ENCODE measurements at regions not wholly inside any gene's neighbourhood (a gene's known extent, or its start where the extent isn't known, plus 50 kb on each side); places are given as distances from the start of the nearest gene placed in this dataset.

- TF ChIP-seq ZBTB33 (IDR thresholded peaks at IDR 0.05; ENCODE audit: extremely low read depth, insufficient replicate concordance, low read length), result no peak
Observed at GRCh38 chr3:161690299-161690620, 193.7 kb downstream of the OTOL1 start (continued).

DNA sequence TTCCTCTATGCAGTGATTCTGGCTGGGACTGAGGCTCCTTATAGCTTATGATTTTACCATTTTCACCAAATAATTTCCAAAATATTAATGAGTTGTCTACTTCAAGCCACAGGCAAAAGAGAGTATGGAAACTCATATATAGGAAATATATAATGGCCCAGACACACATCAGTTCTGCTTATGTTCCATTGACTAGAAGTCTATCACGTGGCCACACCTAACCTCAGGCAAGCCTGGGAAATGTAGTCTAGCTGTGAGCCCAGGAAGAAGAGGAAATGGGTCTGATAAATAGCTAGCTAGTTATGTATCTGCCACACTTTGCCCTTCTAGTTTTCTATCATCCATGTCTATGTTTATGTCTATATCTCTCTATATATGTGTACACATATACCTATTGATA is 195.1 kb downstream of the OTOL1 start:
- intact Hi-C loops (cut with micrococcal nuclease), result no loop called here
- Histone ChIP-seq H3K4me2 (ENCODE audit: low read length) (no peak overlapping the region), H3K9ac (ENCODE audit: low read length) (no peak overlapping the region), H3K36me3 (ENCODE audit: control insufficient read depth in 1 of 2, insufficient read depth in 2 of 2, low read length in 2 of 2) (no peaks in the 10 kb centered on the region), H3K9me2 (ENCODE audit: insufficient read depth) (no peaks in the 10 kb centered on the region), H3K79me2 (ENCODE audit: insufficient read depth, low read length) (no peaks in the 10 kb centered on the region), H2AFZ (ENCODE audit: low read depth, low read length, poor library complexity, severe bottlenecking) (no peak overlapping the region), H3K27me3 (ENCODE audit: insufficient read depth, low read length) (no peaks in the 10 kb centered on the region), H3K9me3 (ENCODE audit: control insufficient read depth in 1 of 2, insufficient read depth in 1 of 2, low read depth in 1 of 2, low read length in 2 of 2) (no peaks in the 10 kb centered on the region), H3K27ac (ENCODE audit: low read depth, low read length) (no peak overlapping the region), H3K4me3 (replicated peaks in 1 of 2; ENCODE audit: low read depth in 1 of 2, low read length in 2 of 2) (no peak overlapping the region), H4K20me1 (ENCODE audit: insufficient read depth) (no peaks in the 10 kb centered on the region), H3K4me1 (ENCODE audit: control insufficient read depth in 1 of 2, insufficient read depth in 2 of 2, low read length in 2 of 2) (no peaks in the 10 kb centered on the region)
- no peak for TF ChIP-seq POLR2AphosphoS5 (IDR thresholded peaks at IDR 0.05; ENCODE audit: low read depth, low read length)
- TF ChIP-seq ELF1 (IDR thresholded peaks at IDR 0.05; ENCODE audit: borderline replicate concordance, low read depth), result no peak
- no peak for TF ChIP-seq REST (IDR thresholded peaks at IDR 0.05; ENCODE audit: low read depth)
- no peak for TF ChIP-seq JUND (IDR thresholded peaks at IDR 0.05)
- no peak for TF ChIP-seq ZFX (IDR thresholded peaks at IDR 0.05)
- no peak for TF ChIP-seq CBX3 (IDR thresholded peaks at IDR 0.05; ENCODE audit: low read depth)
- DNase-seq (ENCODE audit: low read depth, low spot score), result no peak
- BruUV-seq (replicated peaks), result no TSS peak
- no peak for ATAC-seq
- RAD21 ChIA-PET (ENCODE audit: low non-redundant PET in 1 of 2, low total read pairs in 2 of 2, uncharacterized antibody in 2 of 2, unreplicated experiment in 2 of 2), result no interaction called here
- POLR2A ChIA-PET, result no interaction called here
- CTCF ChIA-PET, result interaction anchor here (0.5 kb wide), 1 partner anchor 117 kb away, joined by 3 read pairs; no protein-coding TSS in a partner anchor

Data from HCT116 (cell line).